ENCODE measurements at regions not wholly inside any gene's neighbourhood (a gene's known extent, or its start where the extent isn't known, plus 50 kb on each side); places are given as distances from the start of the nearest gene placed in this dataset.
"Not testable (repeated sequence)": the region's sequence is repeated elsewhere in the genome, so short reads cannot be mapped to it uniquely, and the experiment has no call there.

DNA sequence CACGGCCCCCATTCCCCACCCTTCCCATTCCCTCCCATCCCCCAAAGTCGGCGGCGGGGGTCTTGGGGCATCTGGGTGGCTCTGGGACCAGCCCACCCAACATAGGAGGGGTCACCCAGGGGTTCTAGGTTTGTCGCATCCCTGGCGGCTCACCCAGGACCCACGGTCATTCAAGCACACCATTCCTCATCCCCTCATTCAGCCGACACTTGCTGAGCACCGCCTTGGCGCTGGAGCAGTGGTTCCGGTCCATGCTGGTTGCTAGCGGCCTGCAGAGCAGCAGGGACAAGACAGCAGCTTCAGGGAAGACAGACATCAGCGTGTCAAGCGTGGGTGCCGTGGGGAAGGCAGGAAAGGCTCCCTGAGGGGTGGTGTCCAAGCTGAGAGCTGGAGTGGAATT lies 50.5 kb upstream of the OTOS start:
- H3K4me3 Mint-ChIP-seq = no peak overlapping the region
- no peaks in the 10 kb centered on the region for H3K36me3 Mint-ChIP-seq (ENCODE audit: low read depth)
- H3K27me3 Mint-ChIP-seq = peaks cover 18% of the 10 kb centered on the region
- H3K9me3 Mint-ChIP-seq = peaks cover 7% of the 10 kb centered on the region
- H3K27ac Mint-ChIP-seq = no peak overlapping the region
- no peaks in the 10 kb centered on the region for H3K4me1 Mint-ChIP-seq (ENCODE audit: low read depth)

DNA sequence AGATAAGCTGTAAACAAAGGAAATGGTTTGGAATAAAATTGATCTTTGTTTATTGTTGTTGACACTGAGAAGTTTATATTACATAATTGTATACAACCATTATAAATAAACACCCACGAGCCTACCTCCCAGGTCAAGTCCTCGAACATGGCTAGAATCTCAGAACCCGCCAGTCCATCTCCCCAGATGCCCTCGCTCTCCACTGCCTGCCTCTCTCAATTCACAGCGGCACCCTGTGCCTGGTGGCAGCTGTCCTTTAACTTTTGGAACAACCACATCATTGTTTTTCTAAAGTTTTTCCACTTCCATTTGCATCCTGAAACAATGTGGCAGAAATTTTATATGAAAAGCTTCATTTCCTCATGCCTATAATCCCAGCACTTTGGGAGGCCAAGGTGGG lies 52.2 kb upstream of the OTOS start:
- H3K36me3 Mint-ChIP-seq (ENCODE audit: low read depth) = no peaks in the 10 kb centered on the region
- peaks cover 6% of the 10 kb centered on the region for H3K9me3 Mint-ChIP-seq
- H3K4me3 Mint-ChIP-seq = no peak overlapping the region
- H3K4me1 Mint-ChIP-seq (ENCODE audit: low read depth) = no peaks in the 10 kb centered on the region
- peaks cover 17% of the 10 kb centered on the region for H3K27me3 Mint-ChIP-seq
- H3K27ac Mint-ChIP-seq = no peak overlapping the region

DNA sequence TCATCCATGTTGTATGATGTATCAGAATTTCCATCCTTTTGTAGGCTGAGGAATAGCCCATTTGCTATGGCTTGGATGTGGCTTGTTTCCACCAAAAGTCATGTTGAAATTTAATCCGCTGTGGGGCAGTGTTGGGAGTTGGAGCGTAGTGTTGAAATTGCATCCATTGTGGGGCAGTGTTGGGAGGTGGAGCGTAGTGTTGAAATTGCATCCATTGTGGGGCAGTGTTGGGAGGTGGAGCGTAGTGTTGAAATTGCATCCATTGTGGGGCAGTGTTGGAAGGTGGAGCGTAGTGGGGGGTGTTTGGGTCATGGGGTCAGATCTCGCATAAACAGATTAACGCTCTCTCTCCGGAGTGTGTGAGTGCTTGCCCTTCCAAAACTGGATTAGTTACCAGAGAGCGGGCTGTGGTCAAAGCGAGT lies 53.9 kb upstream of the OTOS start:
- H3K27me3 Mint-ChIP-seq = peaks cover 17% of the 10 kb centered on the region
- not testable (repeated sequence) for H3K36me3 Mint-ChIP-seq (ENCODE audit: low read depth); H3K4me3 Mint-ChIP-seq; H3K27ac Mint-ChIP-seq; H3K4me1 Mint-ChIP-seq (ENCODE audit: low read depth); H3K9me3 Mint-ChIP-seq

DNA sequence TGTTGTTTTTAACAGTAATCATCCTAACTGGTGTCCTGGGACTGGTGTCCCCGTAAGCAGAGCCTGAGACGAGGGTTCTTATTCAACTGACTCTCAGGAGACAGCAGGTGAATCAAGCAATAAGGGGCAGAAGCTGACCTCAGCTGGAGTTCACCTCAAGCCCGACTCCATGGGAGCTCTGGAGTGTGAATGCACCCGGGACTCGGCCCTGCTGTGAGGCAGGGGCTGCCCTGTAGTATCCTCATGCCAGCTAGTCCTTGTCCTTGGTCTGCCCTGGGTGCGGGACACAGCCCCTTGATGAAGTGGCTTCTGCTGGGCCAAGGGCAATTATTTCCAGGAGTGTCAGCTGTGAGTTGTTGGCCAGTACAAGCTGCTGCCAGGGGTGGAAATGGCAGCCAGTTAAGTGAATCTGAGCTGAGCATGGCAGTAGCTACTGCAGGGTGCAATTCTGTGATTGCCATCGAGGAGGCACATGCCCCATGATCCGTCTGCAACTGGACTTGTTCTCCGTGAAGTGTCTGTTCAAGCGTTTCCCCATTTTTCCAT lies 54.9 kb upstream of the OTOS start:
- H3K27me3 Mint-ChIP-seq = peaks cover 21% of the 10 kb centered on the region
- no peak overlapping the region for H3K4me3 Mint-ChIP-seq

DNA sequence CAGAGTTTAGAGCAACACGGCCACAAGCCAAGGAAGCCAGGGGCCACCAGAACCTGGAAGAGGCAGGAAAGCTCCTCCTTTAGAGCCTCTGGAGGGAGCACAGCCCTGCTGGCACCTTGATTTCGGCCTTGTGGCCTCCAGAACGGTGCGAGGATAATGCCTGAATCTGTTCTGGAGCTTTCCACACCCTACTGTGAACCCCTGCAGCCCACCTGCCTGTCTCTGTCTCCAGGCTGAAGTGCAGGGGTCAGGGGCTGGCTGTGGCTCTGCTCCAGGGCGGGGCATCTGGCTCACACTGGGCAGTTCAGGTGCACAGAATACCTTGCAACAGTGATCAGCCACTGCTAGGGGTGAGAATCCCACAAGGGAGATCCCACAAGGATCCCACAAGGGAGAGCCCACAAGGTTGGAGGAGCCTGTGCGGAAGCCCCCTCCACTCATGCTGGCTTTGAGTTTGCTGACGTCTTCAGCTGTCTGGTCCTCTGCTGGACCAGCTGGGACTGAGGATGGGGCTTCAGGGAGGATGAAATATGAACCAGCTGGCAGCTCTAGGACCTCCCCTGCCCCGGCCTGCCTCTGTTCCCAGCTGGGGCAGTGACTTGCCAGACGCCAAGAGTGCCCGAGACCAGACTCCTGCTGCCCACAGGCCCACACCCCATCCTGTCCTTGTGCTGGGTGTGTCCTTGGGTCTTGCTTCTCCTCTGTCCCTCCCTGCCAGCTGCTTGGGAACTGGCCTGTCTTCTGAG lies 56.4 kb upstream of the OTOS start:
- H3K27me3 Mint-ChIP-seq = peaks cover 30% of the 10 kb centered on the region
- H3K36me3 Mint-ChIP-seq (ENCODE audit: low read depth) = no peaks in the 10 kb centered on the region
- no peaks in the 10 kb centered on the region for H3K9me3 Mint-ChIP-seq
- H3K27ac Mint-ChIP-seq = no peak overlapping the region
- peaks cover 3% of the 10 kb centered on the region for H3K4me1 Mint-ChIP-seq (ENCODE audit: low read depth)
- no peak overlapping the region for H3K4me3 Mint-ChIP-seq

More for the DNA sequence above, 54.9 kb upstream of the OTOS start:
- H3K9me3 Mint-ChIP-seq = no peaks in the 10 kb centered on the region
- H3K4me1 Mint-ChIP-seq (ENCODE audit: low read depth) = no peaks in the 10 kb centered on the region
- H3K36me3 Mint-ChIP-seq (ENCODE audit: low read depth) = no peaks in the 10 kb centered on the region
- H3K27ac Mint-ChIP-seq = no peak overlapping the region

DNA sequence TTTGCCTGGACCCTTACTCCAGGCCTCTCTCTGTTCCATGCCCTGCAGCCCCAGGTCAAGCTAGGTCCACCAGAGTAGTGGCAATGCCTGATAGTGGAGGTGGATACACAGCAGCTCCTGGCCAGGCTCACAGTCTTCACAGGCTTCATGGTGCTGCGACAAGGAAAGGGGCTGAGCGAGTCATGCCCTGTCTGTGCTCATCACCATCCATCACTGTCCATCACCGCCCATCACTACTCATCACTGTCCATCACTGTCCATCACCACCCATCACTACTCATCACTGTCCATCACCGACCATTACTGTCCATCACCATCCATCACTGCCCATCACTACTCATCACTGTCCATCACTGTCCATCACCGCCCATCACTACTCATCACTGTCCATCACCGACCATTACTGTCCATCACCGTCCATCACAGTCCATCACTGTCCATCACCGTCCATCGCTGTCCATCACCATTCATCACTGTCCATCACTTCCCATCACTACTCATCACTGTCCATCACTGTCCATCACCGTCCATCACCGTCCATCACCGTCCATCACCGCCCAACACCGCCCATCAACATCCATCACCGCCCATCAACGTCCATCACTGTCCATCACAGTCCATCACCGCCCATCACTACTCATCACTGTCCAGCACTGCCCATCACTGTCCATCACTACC lies 57.1 kb upstream of the OTOS start:
- no peak overlapping the region for H3K27ac Mint-ChIP-seq

DNA sequence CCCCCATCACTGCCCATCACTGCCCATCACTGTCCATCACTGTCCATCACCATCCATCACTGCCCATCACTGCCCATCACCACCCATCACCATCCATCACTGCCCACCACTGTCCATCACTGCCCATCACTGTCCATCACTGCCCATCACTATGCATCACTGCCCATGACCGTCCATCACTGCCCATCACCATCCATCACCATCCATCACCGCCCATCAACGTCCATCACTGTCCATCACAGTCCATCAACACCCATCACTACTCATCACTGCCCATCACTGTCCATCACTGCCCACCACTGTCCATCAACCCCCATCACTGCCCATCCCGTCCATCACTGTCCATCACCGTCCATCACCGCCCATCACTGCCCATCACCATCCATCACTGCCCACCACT lies 57.8 kb upstream of the OTOS start:
- Mint-ChIP-seq H3K4me3 (no peak overlapping the region), H3K27ac (no peak overlapping the region), H3K4me1 (ENCODE audit: low read depth) (peaks cover 3% of the 10 kb centered on the region), H3K36me3 (ENCODE audit: low read depth) (no peaks in the 10 kb centered on the region), H3K27me3 (peaks cover 41% of the 10 kb centered on the region), H3K9me3 (no peaks in the 10 kb centered on the region)

More for the DNA sequence above, 57.1 kb upstream of the OTOS start:
- Mint-ChIP-seq H3K27me3 (peaks cover 36% of the 10 kb centered on the region), H3K9me3 (no peaks in the 10 kb centered on the region), H3K36me3 (ENCODE audit: low read depth) (no peaks in the 10 kb centered on the region), H3K4me1 (ENCODE audit: low read depth) (peaks cover 3% of the 10 kb centered on the region), H3K4me3 (no peak overlapping the region)

DNA sequence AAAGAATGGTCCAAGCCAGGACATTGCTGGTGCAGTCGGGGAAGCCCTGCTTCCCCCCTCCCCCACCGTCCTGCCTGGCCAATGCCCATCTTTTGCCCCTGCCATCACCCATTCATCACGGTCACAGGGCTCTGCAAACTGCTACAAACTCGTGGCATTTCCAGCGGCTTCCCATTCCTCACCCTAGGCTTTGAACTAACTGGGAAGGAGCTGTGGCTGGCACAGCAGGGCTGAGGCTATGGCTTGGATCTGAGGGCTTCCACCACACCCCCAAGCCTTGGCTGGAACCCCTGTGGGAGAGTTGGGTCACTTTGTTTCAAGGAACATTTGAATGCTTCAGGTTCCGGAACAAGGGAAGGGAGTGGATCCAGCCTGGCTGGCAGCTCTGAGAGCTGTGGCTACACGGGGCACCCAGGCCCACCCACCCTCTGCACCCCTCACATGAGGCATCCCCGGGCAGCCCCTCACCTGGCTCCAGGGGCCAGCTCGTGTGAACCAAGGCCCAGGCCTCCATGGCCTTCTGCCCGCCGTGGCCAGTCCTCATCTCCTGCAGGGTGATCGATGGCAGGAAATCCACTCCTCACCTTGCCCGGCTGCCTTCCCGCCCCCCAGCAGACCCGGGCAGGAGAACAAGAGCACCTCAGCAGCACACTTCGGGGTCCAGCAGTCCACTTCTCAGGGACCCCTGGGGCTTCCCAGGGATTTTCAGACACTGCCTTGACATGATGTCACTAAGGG lies 58.8 kb upstream of the OTOS start:
- H3K27me3 Mint-ChIP-seq = peaks cover 41% of the 10 kb centered on the region
- no peaks in the 10 kb centered on the region for H3K9me3 Mint-ChIP-seq
- no peaks in the 10 kb centered on the region for H3K36me3 Mint-ChIP-seq (ENCODE audit: low read depth)
- no peak overlapping the region for H3K27ac Mint-ChIP-seq
- no peak overlapping the region for H3K4me3 Mint-ChIP-seq
- H3K4me1 Mint-ChIP-seq (ENCODE audit: low read depth) = peaks cover 3% of the 10 kb centered on the region

DNA sequence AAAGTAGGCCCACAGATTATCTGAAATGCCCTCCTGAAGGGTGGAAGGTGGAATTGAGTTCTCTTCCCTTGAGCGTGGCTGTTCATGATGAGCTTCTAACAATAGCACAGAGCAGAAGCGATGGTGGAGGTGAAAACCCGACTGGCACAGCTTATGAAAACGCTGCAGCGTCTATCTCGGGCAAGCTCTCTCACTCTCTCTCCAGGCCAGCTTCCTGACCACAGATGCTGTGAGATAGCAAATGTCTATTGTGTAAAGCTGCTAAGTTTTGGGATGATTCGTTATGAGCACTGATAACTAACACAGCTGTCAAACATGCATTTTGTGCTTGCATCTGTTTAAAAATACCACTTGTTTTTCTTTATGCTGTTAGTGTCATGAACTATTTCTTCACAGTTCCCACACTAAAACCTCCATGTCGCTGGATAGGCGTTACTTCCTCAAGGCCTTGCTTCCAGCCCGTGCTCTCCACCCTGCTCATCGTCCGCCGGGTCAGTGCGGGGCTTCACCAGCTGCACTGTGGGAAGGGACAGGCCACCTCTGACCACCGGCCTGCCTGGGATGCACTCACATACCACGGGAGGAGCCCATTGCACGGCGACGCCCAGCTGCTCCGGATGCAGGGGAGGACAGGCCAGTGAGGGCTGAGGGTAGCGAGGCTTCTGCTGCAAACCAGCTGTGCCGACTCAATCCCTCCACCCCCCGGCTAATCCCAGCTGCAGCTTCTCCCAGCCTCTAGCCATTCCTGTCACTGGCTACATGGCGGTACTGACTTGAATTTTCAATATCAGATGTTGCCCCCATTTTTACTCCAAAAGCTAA lies 60.0 kb upstream of the OTOS start:
- Mint-ChIP-seq H3K4me3 (no peak overlapping the region), H3K27ac (no peak overlapping the region), H3K36me3 (ENCODE audit: low read depth) (no peaks in the 10 kb centered on the region), H3K27me3 (peaks cover 46% of the 10 kb centered on the region), H3K9me3 (no peaks in the 10 kb centered on the region), H3K4me1 (ENCODE audit: low read depth) (peaks cover 9% of the 10 kb centered on the region)

DNA sequence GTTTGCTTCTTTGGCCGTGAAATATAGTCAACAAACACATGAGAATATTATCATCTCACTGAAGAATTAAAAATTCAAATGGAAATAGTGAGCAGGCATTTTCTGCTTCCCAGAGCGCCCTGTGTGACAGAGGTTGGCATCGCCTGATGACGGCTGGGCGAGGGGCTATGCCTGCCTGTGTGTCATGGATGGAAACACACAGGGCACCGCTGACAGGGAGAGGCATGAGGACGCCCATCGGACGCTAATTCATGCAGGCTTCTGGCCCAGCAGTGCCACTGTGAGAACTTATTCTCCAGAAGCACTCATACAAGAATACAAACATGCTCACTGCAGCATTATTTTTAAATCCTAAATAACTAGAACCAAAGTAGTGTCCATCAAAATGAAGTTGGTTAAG lies 61.4 kb upstream of the OTOS start:
- H3K4me3 Mint-ChIP-seq = no peak overlapping the region
- peaks cover 3% of the 10 kb centered on the region for H3K9me3 Mint-ChIP-seq
- H3K4me1 Mint-ChIP-seq (ENCODE audit: low read depth) = peaks cover 12% of the 10 kb centered on the region
- peaks cover 50% of the 10 kb centered on the region for H3K27me3 Mint-ChIP-seq
- H3K27ac Mint-ChIP-seq = no peak overlapping the region
- H3K36me3 Mint-ChIP-seq (ENCODE audit: low read depth) = no peaks in the 10 kb centered on the region

DNA sequence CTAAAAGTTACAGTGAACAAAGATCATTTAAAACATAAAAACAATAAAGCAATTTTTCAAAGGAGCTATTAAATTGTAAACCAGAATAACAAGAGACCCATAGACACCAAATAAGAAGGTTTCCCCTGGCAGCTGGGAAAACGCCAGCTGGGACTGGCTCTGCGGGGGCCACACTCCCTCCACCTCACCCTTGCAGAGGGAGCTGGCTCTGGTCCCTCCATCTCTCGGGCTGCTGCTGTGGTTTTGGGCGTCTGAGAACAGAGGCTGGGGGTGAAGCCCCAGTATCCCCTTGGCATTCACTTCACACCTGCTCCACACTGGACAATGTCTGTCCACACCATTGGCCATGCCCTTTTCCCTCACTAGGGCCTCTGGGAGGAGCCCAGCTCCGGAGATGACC lies 62.1 kb upstream of the OTOS start:
- Mint-ChIP-seq H3K36me3 (ENCODE audit: low read depth) (no peaks in the 10 kb centered on the region), H3K27ac (no peak overlapping the region), H3K27me3 (peaks cover 50% of the 10 kb centered on the region), H3K4me3 (no peak overlapping the region), H3K4me1 (ENCODE audit: low read depth) (peaks cover 12% of the 10 kb centered on the region), H3K9me3 (peaks cover 3% of the 10 kb centered on the region)

DNA sequence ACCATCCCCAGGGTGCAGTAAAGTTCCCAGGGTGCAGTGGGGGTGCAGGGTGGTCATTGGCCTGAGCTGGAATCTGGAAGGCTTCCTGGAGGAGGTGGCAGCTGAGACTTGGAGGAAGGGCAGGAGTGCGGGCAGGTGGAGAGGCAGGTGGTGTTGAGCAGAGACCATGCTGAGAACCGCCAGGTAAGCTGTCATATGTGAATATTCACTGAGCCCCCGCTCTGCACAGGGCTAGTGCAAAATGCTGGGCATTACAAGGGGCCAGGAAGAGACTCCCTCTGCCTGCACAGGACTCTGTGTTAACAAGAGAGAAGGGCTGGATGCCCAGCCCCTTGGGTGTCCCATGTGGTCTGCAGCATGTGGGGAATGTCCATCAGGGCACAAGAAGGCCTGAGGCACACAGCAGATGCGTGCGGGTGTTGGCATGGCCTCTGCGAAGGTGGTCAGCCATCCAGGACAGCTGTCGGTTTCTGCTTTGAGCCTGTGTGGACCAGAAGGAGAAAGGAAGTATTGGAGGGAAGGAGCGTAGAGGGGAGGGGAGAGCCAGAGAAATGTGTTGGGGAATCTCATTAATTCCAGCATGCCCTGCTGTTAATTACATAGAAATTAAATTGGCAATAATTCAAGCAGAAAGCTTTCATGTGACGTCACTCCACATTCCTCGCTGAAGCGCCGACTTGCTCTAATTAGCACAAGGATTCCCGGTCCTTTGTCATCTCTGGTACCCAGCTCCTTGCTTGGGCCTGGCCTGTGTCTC lies 62.8 kb upstream of the OTOS start:
- Mint-ChIP-seq H3K27ac (no peak overlapping the region), H3K4me3 (no peak overlapping the region), H3K4me1 (ENCODE audit: low read depth) (peaks cover 12% of the 10 kb centered on the region), H3K9me3 (peaks cover 3% of the 10 kb centered on the region), H3K27me3 (peaks cover 50% of the 10 kb centered on the region), H3K36me3 (ENCODE audit: low read depth) (no peaks in the 10 kb centered on the region)

DNA sequence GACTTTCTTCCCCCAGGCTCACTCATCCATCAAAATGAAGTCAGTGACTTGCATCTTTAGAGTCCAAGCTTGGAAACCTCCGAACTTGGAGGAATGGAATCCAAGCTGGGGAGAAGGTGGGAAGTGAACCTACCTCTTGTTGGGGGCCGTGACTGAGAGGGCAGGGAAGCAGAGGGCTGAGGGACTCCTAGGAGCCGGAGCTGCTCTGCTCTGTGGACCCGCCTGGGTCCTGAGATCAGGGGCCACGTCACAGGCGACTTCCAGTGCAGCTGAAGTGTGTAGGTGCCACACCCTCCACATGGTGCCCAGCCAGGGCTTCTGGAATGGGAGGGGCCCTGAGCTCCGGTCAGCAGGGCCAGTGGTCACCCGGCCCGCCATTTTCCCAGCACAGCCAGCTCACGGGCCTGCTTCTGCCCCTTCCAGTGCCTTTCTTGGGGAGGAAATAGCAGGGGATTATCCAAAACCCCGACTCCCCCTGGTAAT lies 63.4 kb upstream of the OTOS start:
- H3K4me3 Mint-ChIP-seq = no peak overlapping the region
- H3K4me1 Mint-ChIP-seq (ENCODE audit: low read depth) = peaks cover 12% of the 10 kb centered on the region
- H3K36me3 Mint-ChIP-seq (ENCODE audit: low read depth) = no peaks in the 10 kb centered on the region
- no peak overlapping the region for H3K27ac Mint-ChIP-seq
- peaks cover 50% of the 10 kb centered on the region for H3K27me3 Mint-ChIP-seq
- H3K9me3 Mint-ChIP-seq = peaks cover 3% of the 10 kb centered on the region
